Spleen (tissue), 11 donors: ENCODE measurements at regions not wholly inside any gene's neighbourhood (a gene's known extent, or its start where the extent isn't known, plus 50 kb on each side); places are given as distances from the start of the nearest gene placed in this dataset.

Source experiments
- DNase-seq: peaks from one replicate; pipeline ENCODE4 v3.0.0-alpha.2; 2020
- H3K27ac ChIP-seq, 8 donors: fragments of 200-600 bp; sonication (generic) in 7 of 8; 1 replicate in 4 of 8; 2 replicates in 4 of 8; pipeline versions ENCODE4 v1.5.0 to v1.8.0; 2016 to 2021; ENCODE audit warnings: inconsistent platforms in 4 of 8, mild to moderate bottlenecking in 4 of 8, moderate library complexity in 1 of 8
- H3K27me3 ChIP-seq, 7 donors: fragments of 200-600 bp; sonication (generic) in 6 of 7; replicated peaks in 1 of 7; 1 replicate in 4 of 7; 2 replicates in 3 of 7; pipeline versions ENCODE4 v1.5.0 to v1.8.0; 2016 to 2021; ENCODE audit warnings: inconsistent platforms in 3 of 7, mild to moderate bottlenecking in 1 of 7
- H3K36me3 ChIP-seq, 6 donors: fragments of 200-600 bp; sonication (generic) in 5 of 6; 1 replicate in 4 of 6; 2 replicates in 2 of 6; pipeline versions ENCODE4 v1.5.0 to v1.8.0; 2016 to 2021; ENCODE audit warnings: inconsistent platforms in 2 of 6
- H3K4me1 ChIP-seq, 6 donors: fragments of 200-600 bp; sonication (generic) in 5 of 6; 1 replicate in 3 of 6; 2 replicates in 3 of 6; pipeline versions ENCODE4 v1.5.0 to v1.8.0; 2016 to 2021; ENCODE audit warnings: inconsistent platforms in 3 of 6
- H3K4me3 ChIP-seq, 8 donors: fragments of 200-600 bp; sonication (generic) in 7 of 8; 1 replicate in 4 of 8; 2 replicates in 4 of 8; pipeline versions ENCODE4 v1.5.0 to v1.8.0; 2016 to 2021; ENCODE audit warnings: inconsistent platforms in 4 of 8, mild to moderate bottlenecking in 4 of 8, moderate library complexity in 2 of 8
- H3K9me3 ChIP-seq, 8 donors: fragments of 200-600 bp; sonication (generic) in 7 of 8; 1 replicate in 4 of 8; 2 replicates in 4 of 8; pipeline versions ENCODE4 v1.5.0 to v1.8.0; 2016 to 2021; ENCODE audit warnings: inconsistent platforms in 4 of 8
- POLR2A ChIP-seq, 3 donors: fragments of 450-650 bp; IDR thresholded peaks; one replicate each; pipeline ENCODE4 v1.5.1; 2017; ENCODE audit warnings: antibody characterized with exemption in 3 of 3, mild to moderate bottlenecking in 1 of 3
- POLR2AphosphoS5 ChIP-seq, 3 donors: sonication (generic); formaldehyde crosslinking; IDR thresholded peaks; one replicate each; pipeline ENCODE4 v1.5.1; 2017; ENCODE audit warnings: antibody characterized with exemption in 3 of 3
- WGBS, 5 donors: extraction: QIAGEN DNeasy Blood & Tissue Kit in 3 of 5; methylation state at CpG; one replicate each; pipeline versions ENCODE4 v1.1.5 to v1.1.7; 2013 to 2018; 5-methylcytosine and 5-hydroxymethylcytosine counted together
- intact Hi-C: fragments of 100-400 bp; cut with DNase I; formaldehyde crosslinking; loops from one replicate; pipeline ENCODE4 v1.15.0; 2023; ENCODE audit warnings: low total_unique reads
- TF ChIP-seq, protein P1 (sequence below), 11 experiments: fragments of 200-600 bp in 7 of 11; fragments of 450-650 bp in 4 of 11; sonication (generic) in 4 of 11; IDR thresholded peaks in 8 of 11; conservative IDR thresholded peaks in 3 of 11; 1 replicate in 7 of 11; 2 replicates in 4 of 11; pipeline versions ENCODE4 v1.4.0 to v1.8.0; 2016 to 2021; ENCODE audit warnings: antibody characterized with exemption in 11 of 11, inconsistent platforms in 4 of 11, mild to moderate bottlenecking in 1 of 11
- donor health status: healthy with polysubstance abuse.
- donor health status: DM: no; HTN: no; CAD: no; lungs with moderate emphysema.
- donor health status: DM: no; HTN: no; CAD: no.
- donor health status: Bipolar disorder and iron deficiency.
- donor health status: healthy.
- donor health status: DM: no; HTN: no; CAD: no.
- donor health status: DM: yes; HTN: yes; CAD: no.

DNA sequence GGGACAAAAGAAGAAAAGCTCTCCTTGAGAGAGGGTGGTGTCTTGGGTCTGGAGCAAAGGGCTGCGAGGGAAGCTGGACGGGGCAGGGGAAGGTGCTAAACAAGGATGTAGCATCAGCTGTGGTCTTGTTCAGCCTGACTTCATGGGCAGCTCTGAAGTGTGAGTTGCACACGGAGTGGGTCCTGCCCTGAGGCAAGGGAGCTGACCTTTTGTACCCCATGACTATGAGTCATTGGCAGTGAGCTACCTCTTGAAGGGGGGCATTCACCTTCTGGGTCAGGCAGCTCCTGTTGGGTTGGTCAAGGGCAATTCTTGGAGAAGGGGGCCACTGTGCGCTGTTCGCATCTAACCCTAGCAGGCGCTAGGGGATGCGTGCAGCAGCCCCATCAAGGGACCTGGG, 151.8 kb downstream of the SMIM20 start:
- Histone ChIP-seq H3K4me3 (no peak overlapping the region), H3K36me3 (no peaks in the 10 kb centered on the region), H3K27me3 (no peaks in the 10 kb centered on the region), H3K27ac (no peak overlapping the region), H3K9me3 (no peaks in the 10 kb centered on the region), H3K4me1 (peaks cover 0 to 4% (median 0%) of the 10 kb centered on the region in 6 donors)
- TF ChIP-seq POLR2AphosphoS5 (IDR thresholded peaks at IDR 0.05) = no peak
- intact Hi-C loops = no loop called here
- no peak for DNase-seq
- WGBS, 5 donors = 87 to 91% (median 90%) methylated on average over 5 to 7 of the region's 7 CpGs

DNA sequence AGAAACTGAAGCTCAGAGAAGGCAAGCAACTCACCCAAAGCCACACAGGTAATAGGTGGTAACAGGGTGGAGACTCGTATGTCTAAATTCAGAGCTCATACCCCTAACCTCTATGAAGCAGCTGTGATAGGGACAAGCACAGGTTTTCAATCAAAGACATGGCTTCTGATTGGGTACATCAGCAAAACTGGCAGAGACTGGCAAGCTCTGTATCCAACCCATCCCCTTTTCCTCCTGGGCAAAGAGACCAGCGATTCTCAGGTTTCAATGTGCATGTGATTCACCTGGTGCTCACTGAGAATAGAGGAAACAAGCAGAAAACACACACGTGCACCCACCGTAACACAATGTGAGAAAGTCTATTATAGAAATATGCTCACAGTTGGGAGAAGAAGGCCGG, 153.0 kb downstream of the SMIM20 start:
- DNase-seq = no peak
- peaks cover 0 to 10% (median 0%) of the 10 kb centered on the region in 6 donors for H3K4me1 ChIP-seq
- no peaks in the 10 kb centered on the region for H3K27me3 ChIP-seq
- H3K27ac ChIP-seq = no peak overlapping the region
- intact Hi-C loops = no loop called here
- no peaks in the 10 kb centered on the region for H3K36me3 ChIP-seq
- no peak for TF ChIP-seq POLR2A (IDR thresholded peaks at IDR 0.05)
- TF ChIP-seq POLR2AphosphoS5 (IDR thresholded peaks at IDR 0.05) = no peak
- TF ChIP-seq, protein P1, sequence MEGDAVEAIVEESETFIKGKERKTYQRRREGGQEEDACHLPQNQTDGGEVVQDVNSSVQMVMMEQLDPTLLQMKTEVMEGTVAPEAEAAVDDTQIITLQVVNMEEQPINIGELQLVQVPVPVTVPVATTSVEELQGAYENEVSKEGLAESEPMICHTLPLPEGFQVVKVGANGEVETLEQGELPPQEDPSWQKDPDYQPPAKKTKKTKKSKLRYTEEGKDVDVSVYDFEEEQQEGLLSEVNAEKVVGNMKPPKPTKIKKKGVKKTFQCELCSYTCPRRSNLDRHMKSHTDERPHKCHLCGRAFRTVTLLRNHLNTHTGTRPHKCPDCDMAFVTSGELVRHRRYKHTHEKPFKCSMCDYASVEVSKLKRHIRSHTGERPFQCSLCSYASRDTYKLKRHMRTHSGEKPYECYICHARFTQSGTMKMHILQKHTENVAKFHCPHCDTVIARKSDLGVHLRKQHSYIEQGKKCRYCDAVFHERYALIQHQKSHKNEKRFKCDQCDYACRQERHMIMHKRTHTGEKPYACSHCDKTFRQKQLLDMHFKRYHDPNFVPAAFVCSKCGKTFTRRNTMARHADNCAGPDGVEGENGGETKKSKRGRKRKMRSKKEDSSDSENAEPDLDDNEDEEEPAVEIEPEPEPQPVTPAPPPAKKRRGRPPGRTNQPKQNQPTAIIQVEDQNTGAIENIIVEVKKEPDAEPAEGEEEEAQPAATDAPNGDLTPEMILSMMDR (IDR thresholded peaks at IDR 0.05 in 8 of 11, conservative IDR thresholded peaks at IDR 0.05 in 3 of 11) = no peak
- WGBS, 5 donors = 81 to 90% (median 90%) methylated on average over 5 of the region's 5 CpGs
- H3K9me3 ChIP-seq = no peaks in the 10 kb centered on the region
- H3K4me3 ChIP-seq = no peak overlapping the region

DNA sequence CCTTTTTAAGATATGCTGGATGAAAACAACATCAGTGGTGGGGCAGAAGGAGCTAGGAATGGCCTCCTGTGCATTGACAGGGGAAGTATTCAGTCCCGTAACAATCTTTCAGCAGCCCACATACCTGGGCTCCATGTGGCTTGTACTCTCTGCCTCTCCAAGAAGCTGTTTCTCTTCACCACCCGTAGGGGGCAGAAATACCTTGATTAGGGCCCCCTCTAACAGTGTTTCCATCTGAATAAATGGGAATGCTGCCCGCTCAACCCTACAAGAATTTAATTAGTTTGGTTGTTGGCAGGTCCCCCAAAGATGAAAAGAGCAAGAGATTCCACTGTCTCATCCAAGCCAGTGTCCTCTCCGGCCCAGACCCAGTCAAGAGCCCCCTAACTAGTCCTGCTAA, 155.2 kb downstream of the SMIM20 start:
- intact Hi-C loops = no loop called here
- no peak overlapping the region for H3K4me3 ChIP-seq

DNA sequence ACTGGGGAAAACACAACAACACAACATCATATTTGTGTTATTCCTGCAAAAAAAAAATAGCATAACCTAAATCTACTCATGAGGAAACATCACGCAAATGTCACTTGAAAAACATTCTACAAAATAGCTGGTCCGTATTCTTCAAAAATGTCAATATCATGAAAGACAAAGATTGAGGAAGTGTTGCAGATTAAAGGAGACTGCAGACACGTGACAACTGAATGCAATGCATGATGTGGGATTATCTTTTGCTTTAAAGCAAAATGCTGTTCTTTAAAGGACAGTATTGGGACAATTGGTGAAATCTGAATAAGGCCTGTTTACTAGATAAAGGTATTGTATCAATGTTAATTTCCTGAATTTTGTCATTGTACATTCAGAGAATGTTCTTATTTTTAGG, 157.7 kb downstream of the SMIM20 start:
- intact Hi-C loops = no loop called here
- Histone ChIP-seq H3K27me3 (no peaks in the 10 kb centered on the region), H3K27ac (peak overlapping the region in 3 of 8 donors; percentile 9 to 92 (median 91)), H3K36me3 (no peaks in the 10 kb centered on the region), H3K9me3 (peaks cover 0 to 5% (median 0%) of the 10 kb centered on the region in 8 donors), H3K4me1 (peaks cover 0 to 48% (median 14%) of the 10 kb centered on the region in 6 donors), H3K4me3 (no peak overlapping the region)
- TF ChIP-seq POLR2AphosphoS5 (IDR thresholded peaks at IDR 0.05) (no peak), POLR2A (IDR thresholded peaks at IDR 0.05) (no peak)
- TF ChIP-seq, protein P1 (IDR thresholded peaks at IDR 0.05 in 8 of 11, conservative IDR thresholded peaks at IDR 0.05 in 3 of 11) = no peak
- no peak for DNase-seq
- whole genome bisulfite sequencing, 5 donors = 60 to 76% (median 73%) methylated on average over 3 of the region's 3 CpGs

More for the DNA sequence above, 155.2 kb downstream of the SMIM20 start:
- peak overlapping the region in 1 of 8 donors; percentile 35 for H3K27ac ChIP-seq
- no peaks in the 10 kb centered on the region for H3K9me3 ChIP-seq
- no peaks in the 10 kb centered on the region for H3K27me3 ChIP-seq
- 56 to 67% (median 62%) methylated on average over 4 of the region's 4 CpGs for WGBS, 5 donors
- no peak for DNase-seq
- H3K4me1 ChIP-seq = peaks cover 0 to 23% (median 2%) of the 10 kb centered on the region in 6 donors
- TF ChIP-seq POLR2A (IDR thresholded peaks at IDR 0.05) = no peak
- TF ChIP-seq, protein P1 (IDR thresholded peaks at IDR 0.05 in 8 of 11, conservative IDR thresholded peaks at IDR 0.05 in 3 of 11) = peak in 4 of 11 experiments; percentile 19 to 48 (median 28)
- no peaks in the 10 kb centered on the region for H3K36me3 ChIP-seq
